Lower leg skin (tissue), 3 donors: ENCODE measurements at regions not wholly inside any gene's neighbourhood (a gene's known extent, or its start where the extent isn't known, plus 50 kb on each side); places are given as distances from the start of the nearest gene placed in this dataset.

Source experiments
- CTCF ChIP-seq, 3 donors: fragments of 450-650 bp; IDR thresholded peaks; one replicate each; pipeline ENCODE4 v1.5.1; 2016; ENCODE audit warnings: antibody characterized with exemption in 3 of 3, mild to moderate bottlenecking in 3 of 3, moderate library complexity in 2 of 3
- POLR2A ChIP-seq, 2 donors: fragments of 450-650 bp; IDR thresholded peaks; one replicate each; pipeline ENCODE4 v1.6.1; 2016 to 2017; ENCODE audit warnings: antibody characterized with exemption in 2 of 2, mild to moderate bottlenecking in 1 of 2, moderate library complexity in 1 of 2

- TF ChIP-seq POLR2A (IDR thresholded peaks at IDR 0.05) (no peak), CTCF (IDR thresholded peaks at IDR 0.05) (no peak)
These were observed 75.9 kb upstream of the PMEPA1 start for GRCh38 chr20:57785720-57786119.
